ENCODE measurements at regions not wholly inside any gene's neighbourhood (a gene's known extent, or its start where the extent isn't known, plus 50 kb on each side); places are given as distances from the start of the nearest gene placed in this dataset.

DNA sequence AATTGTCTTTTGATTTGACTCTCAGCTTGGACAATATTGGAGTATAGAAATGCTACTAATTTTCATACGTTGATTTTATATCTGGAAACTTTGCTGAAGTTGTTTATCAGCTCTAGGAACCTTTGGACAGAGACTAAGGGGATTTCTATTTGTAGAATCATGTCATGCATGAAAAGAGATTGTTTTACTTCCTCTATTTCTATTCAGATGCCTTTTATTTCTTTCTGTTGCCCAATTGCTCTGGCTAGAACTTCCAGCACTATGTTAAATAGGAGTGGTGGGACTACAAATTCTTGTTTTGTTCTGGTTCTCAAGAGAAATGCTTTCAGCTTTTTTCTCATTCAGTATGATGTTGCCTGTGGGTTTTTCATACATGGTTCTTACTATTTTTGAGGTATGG lies 112.8 kb upstream of the CDH12 start:
- TF ChIP-seq, protein P1, sequence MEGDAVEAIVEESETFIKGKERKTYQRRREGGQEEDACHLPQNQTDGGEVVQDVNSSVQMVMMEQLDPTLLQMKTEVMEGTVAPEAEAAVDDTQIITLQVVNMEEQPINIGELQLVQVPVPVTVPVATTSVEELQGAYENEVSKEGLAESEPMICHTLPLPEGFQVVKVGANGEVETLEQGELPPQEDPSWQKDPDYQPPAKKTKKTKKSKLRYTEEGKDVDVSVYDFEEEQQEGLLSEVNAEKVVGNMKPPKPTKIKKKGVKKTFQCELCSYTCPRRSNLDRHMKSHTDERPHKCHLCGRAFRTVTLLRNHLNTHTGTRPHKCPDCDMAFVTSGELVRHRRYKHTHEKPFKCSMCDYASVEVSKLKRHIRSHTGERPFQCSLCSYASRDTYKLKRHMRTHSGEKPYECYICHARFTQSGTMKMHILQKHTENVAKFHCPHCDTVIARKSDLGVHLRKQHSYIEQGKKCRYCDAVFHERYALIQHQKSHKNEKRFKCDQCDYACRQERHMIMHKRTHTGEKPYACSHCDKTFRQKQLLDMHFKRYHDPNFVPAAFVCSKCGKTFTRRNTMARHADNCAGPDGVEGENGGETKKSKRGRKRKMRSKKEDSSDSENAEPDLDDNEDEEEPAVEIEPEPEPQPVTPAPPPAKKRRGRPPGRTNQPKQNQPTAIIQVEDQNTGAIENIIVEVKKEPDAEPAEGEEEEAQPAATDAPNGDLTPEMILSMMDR (IDR thresholded peaks at IDR 0.05) = no peak
- TF ChIP-seq ZFX (IDR thresholded peaks at IDR 0.05; ENCODE audit: borderline replicate concordance) = no peak
- no peak overlapping the region for H3K27ac ChIP-seq

DNA sequence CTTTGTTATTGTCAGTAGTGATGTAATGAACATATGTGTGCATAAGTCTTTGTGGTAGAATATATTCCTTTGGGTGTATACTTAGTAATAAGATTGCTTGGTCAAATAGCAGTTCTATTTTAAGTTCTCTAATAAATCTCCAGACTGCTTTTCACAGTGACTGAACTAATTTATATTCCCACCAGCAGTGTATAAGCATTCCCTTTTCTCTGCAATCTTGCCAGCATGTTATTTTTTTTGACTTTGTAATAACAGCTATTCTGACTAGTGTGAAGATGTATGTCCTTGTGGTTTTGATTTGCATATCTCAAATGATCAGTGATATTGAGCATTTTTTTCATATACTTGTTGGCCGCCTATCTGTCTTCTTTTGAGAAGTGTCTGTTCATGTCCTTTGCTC lies 111.5 kb upstream of the CDH12 start:
- TF ChIP-seq, protein P1 (IDR thresholded peaks at IDR 0.05) = no peak
- TF ChIP-seq ZFX (IDR thresholded peaks at IDR 0.05; ENCODE audit: borderline replicate concordance) = no peak
- no peak overlapping the region for H3K27ac ChIP-seq

DNA sequence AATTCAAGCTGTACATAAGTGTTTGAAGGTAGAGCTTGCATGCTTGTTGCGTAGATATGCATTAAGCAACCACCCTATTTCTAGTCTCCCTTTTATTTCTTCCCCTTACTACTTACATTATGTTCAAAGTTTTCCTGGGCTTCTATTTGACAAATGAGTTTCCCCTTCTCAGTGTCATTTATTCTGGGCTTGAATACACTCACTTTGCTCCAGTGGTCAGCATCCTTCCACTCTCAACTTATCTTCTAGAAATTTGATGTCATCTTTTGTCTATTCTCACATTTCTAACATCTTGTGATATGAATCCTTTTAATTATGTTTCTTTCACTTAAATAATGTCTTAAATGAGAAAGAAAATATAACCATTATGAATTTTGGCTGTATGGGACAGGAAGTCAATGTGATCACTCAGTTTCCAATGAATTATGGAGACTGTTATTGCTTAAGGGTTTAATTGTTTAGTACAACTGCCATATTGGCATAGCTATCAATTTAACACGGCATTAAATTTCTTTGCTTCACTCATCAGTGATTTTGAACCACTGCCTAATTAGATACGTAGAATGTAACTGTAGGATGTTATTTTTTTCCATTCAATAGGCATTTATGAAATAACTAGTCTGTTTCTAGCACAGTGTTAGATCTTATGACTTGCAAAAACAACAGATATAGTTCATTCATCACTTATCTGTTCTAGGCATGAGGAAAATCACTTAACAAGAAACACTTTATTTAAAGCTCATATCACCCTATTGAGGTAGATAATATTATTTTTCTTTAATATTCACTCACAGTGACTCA lies 105.5 kb upstream of the CDH12 start:
- no peak overlapping the region for H3K27ac ChIP-seq
- TF ChIP-seq ZFX (IDR thresholded peaks at IDR 0.05; ENCODE audit: borderline replicate concordance) = no peak
- TF ChIP-seq, protein P1 (IDR thresholded peaks at IDR 0.05) = no peak

DNA sequence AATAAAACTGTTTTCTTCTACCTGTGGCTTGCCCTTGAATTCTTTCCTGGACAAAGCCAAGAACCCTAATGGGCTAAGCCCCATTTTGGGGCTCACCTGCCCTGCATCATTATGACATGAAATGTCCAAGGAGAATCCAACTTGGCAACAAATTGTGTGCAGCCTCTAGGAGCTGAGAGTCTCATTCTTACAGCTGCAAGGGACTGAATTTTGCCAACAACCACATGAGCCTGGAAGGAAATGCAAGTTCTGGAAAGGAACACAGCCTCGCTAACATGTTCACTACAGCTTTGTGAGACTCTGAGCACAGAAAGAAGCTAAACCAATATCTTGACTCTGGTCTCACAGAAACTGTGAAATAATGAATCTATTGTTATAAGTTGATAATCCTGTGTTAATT lies 94.8 kb upstream of the CDH12 start:
- H3K27ac ChIP-seq = no peak overlapping the region
- TF ChIP-seq, protein P1 (IDR thresholded peaks at IDR 0.05) = no peak
- TF ChIP-seq ZFX (IDR thresholded peaks at IDR 0.05; ENCODE audit: borderline replicate concordance) = no peak

DNA sequence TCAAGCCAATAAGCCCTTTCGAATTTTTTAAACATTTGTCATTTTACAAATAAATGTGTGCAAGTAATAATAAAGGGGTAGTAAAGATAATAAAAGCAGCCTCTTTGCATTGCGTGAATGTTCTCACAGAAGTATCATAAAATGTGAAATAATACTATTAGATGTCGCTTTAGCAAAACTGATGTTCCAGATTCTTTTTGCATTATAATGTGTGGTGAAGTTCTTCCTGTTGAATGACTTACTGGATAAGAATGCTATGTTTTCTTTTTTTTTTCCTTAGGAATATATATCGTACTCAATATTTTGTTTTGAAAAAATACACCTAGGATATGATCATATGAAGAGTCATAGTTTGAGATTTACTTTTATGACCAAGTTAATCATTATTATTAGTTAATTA lies 85.2 kb upstream of the CDH12 start:
- no peak overlapping the region for H3K27ac ChIP-seq
- TF ChIP-seq, protein P1 (IDR thresholded peaks at IDR 0.05) = no peak
- no peak for TF ChIP-seq ZFX (IDR thresholded peaks at IDR 0.05; ENCODE audit: borderline replicate concordance)

DNA sequence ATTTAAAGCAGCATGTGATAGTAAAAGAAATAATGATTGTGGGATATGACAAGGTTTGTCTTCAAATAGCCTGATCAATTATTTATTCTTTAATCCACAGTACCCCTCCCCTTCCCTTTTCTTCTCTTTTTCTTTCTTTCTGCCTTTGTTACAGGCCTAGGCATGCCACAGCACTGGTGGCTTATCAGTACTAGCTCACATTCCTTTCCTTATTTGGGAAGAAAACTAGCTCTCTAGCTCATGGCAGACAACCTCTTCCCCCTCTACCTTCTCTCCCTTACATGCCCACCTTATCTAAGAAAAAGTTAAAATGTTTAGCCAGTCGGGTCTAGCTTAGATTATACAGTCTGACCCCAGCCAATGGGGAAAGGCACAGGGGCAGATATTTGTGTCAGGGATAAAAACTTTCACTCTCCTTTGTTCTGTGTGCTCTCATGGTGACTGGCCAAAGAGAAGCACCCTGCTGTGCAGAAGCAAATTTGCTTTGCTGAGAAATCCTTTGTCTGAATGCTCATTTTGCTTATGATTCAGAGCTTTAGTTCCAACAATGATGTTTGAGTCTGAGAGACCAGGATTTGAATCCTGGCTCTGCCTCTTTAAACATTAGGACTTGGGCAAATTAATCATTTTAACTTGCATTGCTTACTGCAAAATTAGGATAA lies 75.8 kb upstream of the CDH12 start:
- no peak overlapping the region for H3K27ac ChIP-seq
- TF ChIP-seq, protein P1 (IDR thresholded peaks at IDR 0.05) = no peak
- TF ChIP-seq ZFX (IDR thresholded peaks at IDR 0.05; ENCODE audit: borderline replicate concordance) = no peak

DNA sequence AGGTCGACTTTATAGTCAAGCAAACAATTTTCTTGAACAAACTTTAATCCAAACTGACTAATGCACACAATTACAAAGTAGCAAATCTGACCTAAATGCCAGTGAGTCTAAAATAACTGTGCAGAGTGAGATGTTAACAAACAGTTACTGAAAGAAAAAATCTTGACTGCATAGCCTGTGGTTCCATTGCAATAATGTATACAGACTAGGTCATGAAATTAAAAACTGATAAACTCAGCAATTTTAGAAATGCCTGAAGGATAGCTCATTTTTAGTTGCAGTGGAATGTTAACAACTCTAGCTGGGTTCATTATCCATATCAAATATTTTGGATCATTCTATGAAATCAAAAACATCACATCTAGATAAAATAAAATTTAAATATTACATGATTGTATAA lies 73.4 kb upstream of the CDH12 start:
- H3K27ac ChIP-seq = no peak overlapping the region
- TF ChIP-seq, protein P1 (IDR thresholded peaks at IDR 0.05) = no peak
- no peak for TF ChIP-seq ZFX (IDR thresholded peaks at IDR 0.05; ENCODE audit: borderline replicate concordance)

Measured in 22Rv1 (cell line).